Lower leg skin (tissue), 3 donors: ENCODE measurements at regions not wholly inside any gene's neighbourhood (a gene's known extent, or its start where the extent isn't known, plus 50 kb on each side); places are given as distances from the start of the nearest gene placed in this dataset.

Source experiments
- CTCF ChIP-seq, 3 donors: fragments of 450-650 bp; IDR thresholded peaks; one replicate each; pipeline ENCODE4 v1.5.1; 2016; ENCODE audit warnings: antibody characterized with exemption in 3 of 3, mild to moderate bottlenecking in 3 of 3, moderate library complexity in 2 of 3
- POLR2A ChIP-seq, 2 donors: fragments of 450-650 bp; IDR thresholded peaks; one replicate each; pipeline ENCODE4 v1.6.1; 2016 to 2017; ENCODE audit warnings: antibody characterized with exemption in 2 of 2, mild to moderate bottlenecking in 1 of 2, moderate library complexity in 1 of 2

- TF ChIP-seq CTCF (IDR thresholded peaks at IDR 0.05), result no peak
- no peak for TF ChIP-seq POLR2A (IDR thresholded peaks at IDR 0.05)
These were observed 1094.7 kb downstream of the UQCRFS1 start for GRCh38 chr19:28118235-28118634.
